G401 (cell line): ENCODE measurements at regions not wholly inside any gene's neighbourhood (a gene's known extent, or its start where the extent isn't known, plus 50 kb on each side); places are given as distances from the start of the nearest gene placed in this dataset.
"Not testable (repeated sequence)": the region's sequence is repeated elsewhere in the genome, so short reads cannot be mapped to it uniquely, and the experiment has no call there.

Experiments
- DNase-seq: peaks from one replicate; pipeline ENCODE4 v3.0.0-alpha.2; 2015; ENCODE audit warnings: low spot score
- in situ Hi-C: cut with HindIII; loops from 2 replicates; pipeline ENCODE4 v1.10.0; 2016; ENCODE audit warnings: low sequenced_read_pairs, mixed read lengths

GRCh38 chr4:175253184-175253902, 335.2 kb downstream of the ADAM29 start:
- no peak for DNase-seq
- in situ Hi-C loops: no loop called here

GRCh38 chr4:175263537-175263936, 345.4 kb downstream of the ADAM29 start:
- no peak for DNase-seq
- in situ Hi-C loops: no loop called here

DNA sequence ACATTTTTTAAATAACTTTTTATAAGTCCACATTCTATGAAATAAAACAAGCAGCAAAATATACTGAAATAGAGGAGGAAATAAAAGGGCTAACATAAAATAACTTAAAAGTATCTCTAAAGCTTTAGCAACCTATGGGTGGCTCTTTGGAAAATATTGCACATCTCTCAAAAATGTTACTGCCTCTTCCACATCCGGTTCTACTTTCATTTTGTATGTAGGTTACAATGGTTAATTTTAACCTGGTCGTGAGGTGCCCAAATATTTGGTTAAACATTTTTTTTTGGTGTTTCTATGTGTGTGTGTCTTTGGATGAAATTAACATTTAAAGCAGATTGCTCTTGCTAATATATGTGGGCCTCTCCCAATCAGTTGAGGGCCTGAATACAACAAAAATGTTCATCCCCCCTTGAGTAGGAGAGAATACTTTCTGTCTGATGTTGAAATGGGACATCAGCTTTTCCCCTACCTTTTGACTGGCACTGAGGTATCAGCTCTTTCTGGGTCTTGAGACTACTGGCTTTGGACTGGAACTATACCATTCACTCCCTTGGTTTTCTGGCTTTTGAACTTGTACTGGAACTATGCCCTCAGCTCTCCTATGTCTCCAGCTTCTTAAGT, 353.0 kb downstream of the ADAM29 start:
- in situ Hi-C loops: no loop called here
- DNase-seq: no peak

GRCh38 chr4:175273995-175274753, 356.0 kb downstream of the ADAM29 start:
- DNase-seq: no peak
- in situ Hi-C loops: no loop called here

- DNase-seq: no peak
- in situ Hi-C loops: no loop called here
These were observed 359.7 kb downstream of the ADAM29 start for GRCh38 chr4:175277816-175278215.

GRCh38 chr4:175280153-175280552, 362.0 kb downstream of the ADAM29 start:
- in situ Hi-C loops: no loop called here

GRCh38 chr4:175281894-175282293, 363.7 kb downstream of the ADAM29 start:
- no peak for DNase-seq
- in situ Hi-C loops: no loop called here

More at GRCh38 chr4:175280153-175280552, 362.0 kb downstream of the ADAM29 start:
- no peak for DNase-seq

DNA sequence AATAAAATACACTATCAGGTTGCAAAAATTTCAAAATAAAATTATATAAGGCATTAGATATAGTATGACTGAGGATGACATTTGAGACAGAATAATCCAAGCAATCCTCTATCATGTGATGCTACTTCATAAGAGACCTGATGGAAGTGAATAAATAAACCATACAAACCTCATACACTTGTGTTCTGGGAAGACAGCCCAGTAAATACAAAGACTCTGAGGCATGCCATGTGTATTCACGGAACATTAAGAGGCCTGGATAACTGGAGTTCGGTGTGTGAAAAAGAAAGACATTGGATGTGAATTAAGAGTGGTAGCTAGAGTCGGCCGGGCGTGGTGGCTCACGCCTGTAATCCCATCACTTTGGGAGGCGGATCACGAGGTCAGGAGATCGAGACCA, 364.2 kb downstream of the ADAM29 start:
- in situ Hi-C loops: no loop called here
- DNase-seq: no peak

DNA sequence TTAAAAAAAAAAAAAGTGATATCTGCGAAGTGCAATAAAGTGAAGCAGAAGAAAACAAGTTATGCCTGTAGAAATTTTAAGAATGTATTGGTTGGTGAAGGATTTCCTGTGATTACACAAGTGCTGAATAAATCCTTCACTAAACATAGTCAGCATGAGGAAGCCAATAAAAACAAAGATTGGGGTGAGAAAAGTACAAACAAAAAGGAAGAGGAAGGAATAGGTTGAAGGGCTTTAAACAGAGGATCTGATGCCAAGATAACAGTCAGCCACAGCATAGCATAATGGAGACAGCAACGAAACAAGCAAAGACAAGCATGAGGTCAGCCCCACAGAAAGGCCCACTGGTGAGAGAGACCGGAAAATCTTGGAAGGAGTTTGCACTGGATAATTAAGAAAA, 372.2 kb downstream of the ADAM29 start:
- DNase-seq: no peak

GRCh38 chr4:175297965-175298565, 379.9 kb downstream of the ADAM29 start:
- no peak for DNase-seq
- in situ Hi-C loops: no loop called here

More for the DNA sequence above, 372.2 kb downstream of the ADAM29 start:
- in situ Hi-C loops: no loop called here

GRCh38 chr4:175306436-175306835, 388.3 kb downstream of the ADAM29 start:
- in situ Hi-C loops: no loop called here

DNA sequence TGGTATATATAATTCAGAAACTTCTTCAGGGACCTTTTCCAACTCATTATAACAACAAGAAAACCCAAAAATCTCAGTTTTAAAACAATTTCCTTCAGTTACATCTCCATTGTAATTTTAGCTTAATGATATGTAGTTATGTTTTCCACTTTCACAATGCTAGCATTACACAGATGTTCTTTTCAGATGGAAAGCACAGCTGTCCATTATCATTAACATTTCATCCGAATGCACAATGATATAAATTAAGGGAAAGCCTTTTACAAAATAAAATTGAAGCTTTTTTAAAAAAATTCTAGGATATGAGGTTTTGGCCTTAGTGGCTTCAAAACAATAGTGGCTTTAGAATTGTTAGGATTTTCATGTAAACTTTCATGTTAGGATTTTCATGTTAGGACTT, 389.2 kb downstream of the ADAM29 start:
- in situ Hi-C loops: no loop called here
- DNase-seq: no peak

More at GRCh38 chr4:175306436-175306835, 388.3 kb downstream of the ADAM29 start:
- DNase-seq: no peak

- in situ Hi-C loops: no loop called here
- no peak for DNase-seq
These were observed 390.1 kb downstream of the ADAM29 start for GRCh38 chr4:175308236-175308635.

GRCh38 chr4:175309041-175309440, 390.9 kb downstream of the ADAM29 start:
- in situ Hi-C loops: no loop called here
- DNase-seq: no peak

GRCh38 chr4:175325230-175325629, 407.1 kb downstream of the ADAM29 start:
- no peak for DNase-seq
- in situ Hi-C loops: no loop called here

DNA sequence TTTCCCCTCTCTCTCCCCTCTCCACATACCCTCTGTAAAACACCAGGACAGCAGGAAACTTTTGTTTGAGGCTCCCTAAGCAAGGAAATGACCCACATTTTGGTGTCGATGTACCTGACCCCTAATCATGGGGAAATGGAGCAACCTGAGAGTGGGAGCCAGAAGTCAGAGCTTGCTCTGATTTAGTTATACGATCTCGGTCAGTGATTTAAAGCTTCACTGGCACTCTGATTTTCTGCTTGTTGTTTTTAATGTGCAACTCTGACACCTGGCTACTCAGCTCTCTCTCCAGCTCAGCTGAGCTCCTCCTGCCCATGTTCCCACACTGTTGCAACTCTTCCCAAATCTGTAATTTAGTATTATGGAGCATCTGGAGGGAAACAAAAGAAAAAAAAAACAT, 408.6 kb downstream of the ADAM29 start:
- in situ Hi-C loops: no loop called here
- no peak for DNase-seq

DNA sequence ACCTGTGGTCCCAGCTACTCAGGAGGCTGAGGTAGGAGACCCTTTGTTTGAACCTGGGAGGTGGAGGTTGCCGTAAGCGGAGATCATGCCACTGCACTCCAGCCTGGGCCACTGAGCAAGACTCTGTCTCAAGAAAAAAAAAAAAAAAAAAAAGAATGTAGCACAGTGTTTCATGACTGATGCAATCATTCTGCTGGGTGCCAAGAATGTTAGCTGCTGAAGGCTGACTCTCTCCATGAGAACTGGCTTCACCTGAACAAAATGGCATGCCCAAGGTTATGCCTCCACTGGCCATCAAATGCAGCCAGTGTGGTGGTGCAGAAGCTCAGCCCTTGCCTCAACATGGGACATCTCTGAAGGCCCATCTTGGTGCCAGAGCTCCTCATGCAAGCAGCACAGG, 412.1 kb downstream of the ADAM29 start:
- no peak for DNase-seq
- in situ Hi-C loops: no loop called here

GRCh38 chr4:175330652-175331051, 412.5 kb downstream of the ADAM29 start:
- in situ Hi-C loops: no loop called here
- no peak for DNase-seq

DNA sequence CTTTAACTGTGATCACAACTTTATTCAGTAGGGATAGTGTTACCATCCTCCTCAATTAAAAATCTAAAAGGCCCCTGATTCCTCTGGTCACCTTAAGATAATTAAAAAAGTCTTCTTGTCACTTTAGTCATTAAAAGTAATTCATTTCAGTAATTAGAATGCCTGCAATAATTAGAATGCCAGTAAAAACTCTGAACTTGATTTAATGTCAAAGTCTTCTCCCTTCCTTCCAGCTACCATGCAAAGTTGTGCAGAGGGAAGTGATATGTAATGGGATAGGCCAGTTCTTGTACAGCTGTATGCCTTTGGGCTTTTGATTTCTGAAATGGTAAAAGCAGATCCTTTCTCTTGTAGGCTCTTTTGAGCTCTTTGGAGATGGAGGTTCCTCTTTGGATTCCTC, 417.2 kb downstream of the ADAM29 start:
- in situ Hi-C loops: no loop called here

GRCh38 chr4:175336570-175336969, 418.4 kb downstream of the ADAM29 start:
- in situ Hi-C loops, DNase-seq: not testable (repeated sequence)

More for the DNA sequence above, 417.2 kb downstream of the ADAM29 start:
- DNase-seq: no peak
